ENCODE measurements at regions not wholly inside any gene's neighbourhood (a gene's known extent, or its start where the extent isn't known, plus 50 kb on each side); places are given as distances from the start of the nearest gene placed in this dataset.

DNA sequence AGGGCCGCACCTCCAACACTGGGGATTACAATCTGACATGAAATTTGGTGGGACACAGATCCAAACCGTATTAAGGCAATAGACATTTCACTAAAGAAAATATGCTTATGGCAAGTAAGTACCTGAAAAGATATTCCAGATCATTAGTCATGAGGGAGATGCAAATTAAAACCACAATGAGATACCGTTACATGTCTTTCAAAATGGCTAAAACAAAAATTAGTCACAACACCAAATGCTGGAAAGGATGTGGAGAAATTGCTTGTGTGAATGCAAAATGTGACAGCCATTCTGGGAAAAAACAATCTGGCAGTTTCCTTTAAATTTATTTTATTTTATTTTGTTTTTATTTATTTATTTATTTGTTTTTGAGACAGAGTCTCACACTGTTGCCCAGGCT, 82.3 kb upstream of the PTGDR start:
- TF ChIP-seq, protein P1, sequence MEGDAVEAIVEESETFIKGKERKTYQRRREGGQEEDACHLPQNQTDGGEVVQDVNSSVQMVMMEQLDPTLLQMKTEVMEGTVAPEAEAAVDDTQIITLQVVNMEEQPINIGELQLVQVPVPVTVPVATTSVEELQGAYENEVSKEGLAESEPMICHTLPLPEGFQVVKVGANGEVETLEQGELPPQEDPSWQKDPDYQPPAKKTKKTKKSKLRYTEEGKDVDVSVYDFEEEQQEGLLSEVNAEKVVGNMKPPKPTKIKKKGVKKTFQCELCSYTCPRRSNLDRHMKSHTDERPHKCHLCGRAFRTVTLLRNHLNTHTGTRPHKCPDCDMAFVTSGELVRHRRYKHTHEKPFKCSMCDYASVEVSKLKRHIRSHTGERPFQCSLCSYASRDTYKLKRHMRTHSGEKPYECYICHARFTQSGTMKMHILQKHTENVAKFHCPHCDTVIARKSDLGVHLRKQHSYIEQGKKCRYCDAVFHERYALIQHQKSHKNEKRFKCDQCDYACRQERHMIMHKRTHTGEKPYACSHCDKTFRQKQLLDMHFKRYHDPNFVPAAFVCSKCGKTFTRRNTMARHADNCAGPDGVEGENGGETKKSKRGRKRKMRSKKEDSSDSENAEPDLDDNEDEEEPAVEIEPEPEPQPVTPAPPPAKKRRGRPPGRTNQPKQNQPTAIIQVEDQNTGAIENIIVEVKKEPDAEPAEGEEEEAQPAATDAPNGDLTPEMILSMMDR (IDR thresholded peaks at IDR 0.05) = no peak
- TF ChIP-seq NFIC (IDR thresholded peaks at IDR 0.05; ENCODE audit: borderline replicate concordance) (no peak), EZH2phosphoT487 (IDR thresholded peaks at IDR 0.05; ENCODE audit: borderline replicate concordance, low read depth) (no peak), RAD21 (IDR thresholded peaks at IDR 0.05; ENCODE audit: low read length) (no peak), SMC3 (IDR thresholded peaks at IDR 0.05; ENCODE audit: low read depth, low read length) (no peak)
- TF ChIP-seq, protein P2, sequence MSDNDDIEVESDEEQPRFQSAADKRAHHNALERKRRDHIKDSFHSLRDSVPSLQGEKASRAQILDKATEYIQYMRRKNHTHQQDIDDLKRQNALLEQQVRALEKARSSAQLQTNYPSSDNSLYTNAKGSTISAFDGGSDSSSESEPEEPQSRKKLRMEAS (IDR thresholded peaks at IDR 0.05; ENCODE audit: low read depth) = no peak
